HepG2 (cell line): ENCODE measurements at regions not wholly inside any gene's neighbourhood (a gene's known extent, or its start where the extent isn't known, plus 50 kb on each side); places are given as distances from the start of the nearest gene placed in this dataset.

Experiments used
- BHLHE40 ChIP-seq: IDR thresholded peaks from 2 replicates; pipeline ENCODE4 v1.6.1; 2011; ENCODE audit warnings: low read length, improper control_type of control experiment
- NFKBIZ ChIP-seq: IDR thresholded peaks from 2 replicates; pipeline ENCODE4 v1.6.1; 2018; ENCODE audit warnings: missing genetic modification reagents, missing compliant biosample characterization
- REST ChIP-seq, 2 experiments: IDR thresholded peaks; 2 replicates each; pipeline ENCODE4 v1.6.1; 2011 to 2012; ENCODE audit warnings: low read length in 2 of 2, borderline replicate concordance in 1 of 2, low read depth in 1 of 2, mild to moderate bottlenecking in 1 of 2, moderate library complexity in 1 of 2
- ZNF292 ChIP-seq: sonication (generic); formaldehyde crosslinking; IDR thresholded peaks from 2 replicates; pipeline ENCODE4 v1.8.1; 2022; ENCODE audit warnings: mild to moderate bottlenecking, low read depth, missing genetic modification reagents, borderline replicate concordance

DNA sequence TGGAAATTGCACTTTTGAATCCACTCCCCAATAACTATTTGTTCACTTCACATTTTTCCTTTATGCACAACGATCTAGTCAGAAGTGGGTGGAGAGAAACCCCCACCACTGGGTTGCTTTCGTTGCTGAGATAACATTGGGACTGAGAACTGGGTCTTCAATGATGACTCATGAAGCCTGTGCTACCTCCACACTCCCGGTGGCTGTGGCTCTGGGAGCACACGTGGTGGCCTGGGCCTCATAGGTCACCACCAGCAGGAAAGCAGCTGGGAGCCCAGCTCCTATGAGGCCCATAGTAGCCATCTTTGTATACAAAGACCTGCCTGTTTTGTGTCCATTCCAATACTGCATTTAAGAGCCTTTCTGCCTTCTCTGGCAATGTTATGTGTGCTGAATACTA, 178.0 kb upstream of the SASH1 start:
- TF ChIP-seq ZNF292 (CRISPR knock-in tag): no peak
- no peak for TF ChIP-seq NFKBIZ (CRISPR knock-in tag)
- no peak for TF ChIP-seq REST (IDR thresholded peaks at IDR 0.05; ENCODE audit: borderline replicate concordance in 1 of 2, low read depth in 1 of 2, low read length in 2 of 2)
- no peak for TF ChIP-seq BHLHE40
